ENCODE measurements at regions not wholly inside any gene's neighbourhood (a gene's known extent, or its start where the extent isn't known, plus 50 kb on each side); places are given as distances from the start of the nearest gene placed in this dataset.

GRCh38 chr18:44514766-44515165 is 165.9 kb upstream of the SETBP1 start:
- DNase-seq (ENCODE audit: low read depth in 2 of 3, low spot score in 2 of 3), result no peak

- DNase-seq (ENCODE audit: low read depth in 2 of 3, low spot score in 2 of 3), result no peak
These were observed 164.2 kb upstream of the SETBP1 start for GRCh38 chr18:44516450-44516849.

GRCh38 chr18:44517136-44517535 is 163.6 kb upstream of the SETBP1 start:
- no peak for DNase-seq (ENCODE audit: low read depth in 2 of 3, low spot score in 2 of 3)

GRCh38 chr18:44518091-44518615 is 162.5 kb upstream of the SETBP1 start:
- no peak for DNase-seq (ENCODE audit: low read depth in 2 of 3, low spot score in 2 of 3)

GRCh38 chr18:44518666-44519065 is 162.0 kb upstream of the SETBP1 start:
- peak in 2 of 3 donors; percentile 71 to 91 for DNase-seq (ENCODE audit: low read depth in 2 of 3, low spot score in 2 of 3)

- DNase-seq (ENCODE audit: low read depth in 2 of 3, low spot score in 2 of 3), result no peak
These were observed 159.6 kb upstream of the SETBP1 start for GRCh38 chr18:44520981-44521667.

GRCh38 chr18:44521668-44522022 is 159.0 kb upstream of the SETBP1 start:
- DNase-seq (ENCODE audit: low read depth in 2 of 3, low spot score in 2 of 3), result no peak

- peak in 1 of 3 donors; percentile 22 for DNase-seq (ENCODE audit: low read depth in 2 of 3, low spot score in 2 of 3)
These were observed 153.8 kb upstream of the SETBP1 start for GRCh38 chr18:44526705-44527415.

- DNase-seq (ENCODE audit: low read depth in 2 of 3, low spot score in 2 of 3), result no peak
These were observed 147.6 kb upstream of the SETBP1 start for GRCh38 chr18:44533071-44533470.

- no peak for DNase-seq (ENCODE audit: low read depth in 2 of 3, low spot score in 2 of 3)
These were observed 144.6 kb upstream of the SETBP1 start for GRCh38 chr18:44536046-44536445.

- no peak for DNase-seq (ENCODE audit: low read depth in 2 of 3, low spot score in 2 of 3)
These were observed 144.1 kb upstream of the SETBP1 start for GRCh38 chr18:44536619-44537018.

GRCh38 chr18:44537526-44537925 is 143.2 kb upstream of the SETBP1 start:
- DNase-seq (ENCODE audit: low read depth in 2 of 3, low spot score in 2 of 3), result no peak

GRCh38 chr18:44539926-44540325 is 140.8 kb upstream of the SETBP1 start:
- DNase-seq (ENCODE audit: low read depth in 2 of 3, low spot score in 2 of 3), result no peak

GRCh38 chr18:44541159-44541558 is 139.5 kb upstream of the SETBP1 start:
- DNase-seq (ENCODE audit: low read depth in 2 of 3, low spot score in 2 of 3), result no peak

- no peak for DNase-seq (ENCODE audit: low read depth in 2 of 3, low spot score in 2 of 3)
These were observed 138.9 kb upstream of the SETBP1 start for GRCh38 chr18:44541781-44542180.

- no peak for DNase-seq (ENCODE audit: low read depth in 2 of 3, low spot score in 2 of 3)
These were observed 137.3 kb upstream of the SETBP1 start for GRCh38 chr18:44543387-44543786.

- DNase-seq (ENCODE audit: low read depth in 2 of 3, low spot score in 2 of 3), result no peak
These were observed 135.2 kb upstream of the SETBP1 start for GRCh38 chr18:44545359-44545985.

- no peak for DNase-seq (ENCODE audit: low read depth in 2 of 3, low spot score in 2 of 3)
These were observed 133.7 kb upstream of the SETBP1 start for GRCh38 chr18:44546954-44547353.

GRCh38 chr18:44548291-44549221 is 132.1 kb upstream of the SETBP1 start:
- peak in 2 of 3 donors; percentile 59 to 88 for DNase-seq (ENCODE audit: low read depth in 2 of 3, low spot score in 2 of 3)

- DNase-seq (ENCODE audit: low read depth in 2 of 3, low spot score in 2 of 3), result no peak
These were observed 128.0 kb upstream of the SETBP1 start for GRCh38 chr18:44552706-44553105.

- DNase-seq (ENCODE audit: low read depth in 2 of 3, low spot score in 2 of 3), result no peak
These were observed 124.4 kb upstream of the SETBP1 start for GRCh38 chr18:44556296-44556695.

All from hematopoietic multipotent progenitor cell (in vitro differentiated cells).